ENCODE measurements at regions not wholly inside any gene's neighbourhood (a gene's known extent, or its start where the extent isn't known, plus 50 kb on each side); places are given as distances from the start of the nearest gene placed in this dataset.

GRCh38 chr4:12177416-12177815, 748.7 kb upstream of the HS3ST1 start:
- ChIA-PET CTCF (no interaction called here), POLR2A (no interaction called here), RAD21 (ENCODE audit: low non-redundant PET in 1 of 2, low total read pairs in 2 of 2, uncharacterized antibody in 2 of 2, unreplicated experiment in 2 of 2) (no interaction called here)
- H3K27ac ChIP-seq (ENCODE audit: low read depth, low read length) = no peak overlapping the region
- no peaks in the 10 kb centered on the region for H3K36me3 ChIP-seq (ENCODE audit: control insufficient read depth in 1 of 2, insufficient read depth in 2 of 2, low read length in 2 of 2)
- no peaks in the 10 kb centered on the region for H3K9me2 ChIP-seq (ENCODE audit: insufficient read depth)
- no peaks in the 10 kb centered on the region for H4K20me1 ChIP-seq (ENCODE audit: insufficient read depth)
- H3K4me1 ChIP-seq (ENCODE audit: control insufficient read depth in 1 of 2, insufficient read depth in 2 of 2, low read length in 2 of 2) = no peaks in the 10 kb centered on the region
- H3K4me2 ChIP-seq (ENCODE audit: low read length) = no peak overlapping the region
- H3K4me3 ChIP-seq (replicated peaks in 1 of 2; ENCODE audit: low read depth in 1 of 2, low read length in 2 of 2) = no peak overlapping the region
- no peak overlapping the region for H2AFZ ChIP-seq (ENCODE audit: low read depth, low read length, poor library complexity, severe bottlenecking)
- H3K9ac ChIP-seq (ENCODE audit: low read length) = no peak overlapping the region
- no TSS peak for BruUV-seq (replicated peaks)
- intact Hi-C loops (cut with micrococcal nuclease) = no loop called here
- H3K27me3 ChIP-seq (ENCODE audit: insufficient read depth, low read length) = no peaks in the 10 kb centered on the region
- no peaks in the 10 kb centered on the region for H3K9me3 ChIP-seq (ENCODE audit: control insufficient read depth in 1 of 2, insufficient read depth in 1 of 2, low read depth in 1 of 2, low read length in 2 of 2)
- TF ChIP-seq JUND (IDR thresholded peaks at IDR 0.05) = no peak
- no peak for ATAC-seq
- DNase-seq (ENCODE audit: low read depth, low spot score) = no peak
- no peaks in the 10 kb centered on the region for H3K79me2 ChIP-seq (ENCODE audit: insufficient read depth, low read length)

- H2AFZ ChIP-seq (ENCODE audit: low read depth, low read length, poor library complexity, severe bottlenecking) = no peak overlapping the region
- H3K9me2 ChIP-seq (ENCODE audit: insufficient read depth) = no peaks in the 10 kb centered on the region
- no peak overlapping the region for H3K4me2 ChIP-seq (ENCODE audit: low read length)
- ChIA-PET POLR2A (no interaction called here), CTCF (no interaction called here), RAD21 (ENCODE audit: low non-redundant PET in 1 of 2, low total read pairs in 2 of 2, uncharacterized antibody in 2 of 2, unreplicated experiment in 2 of 2) (no interaction called here)
- no peaks in the 10 kb centered on the region for H4K20me1 ChIP-seq (ENCODE audit: insufficient read depth)
- no peak overlapping the region for H3K9ac ChIP-seq (ENCODE audit: low read length)
- DNase-seq (ENCODE audit: low read depth, low spot score) (no peak), ATAC-seq (no peak)
- no peaks in the 10 kb centered on the region for H3K79me2 ChIP-seq (ENCODE audit: insufficient read depth, low read length)
- TF ChIP-seq JUND (IDR thresholded peaks at IDR 0.05) = no peak
- H3K27ac ChIP-seq (ENCODE audit: low read depth, low read length) = no peak overlapping the region
- intact Hi-C loops (cut with micrococcal nuclease) = no loop called here
- H3K4me3 ChIP-seq (replicated peaks in 1 of 2; ENCODE audit: low read depth in 1 of 2, low read length in 2 of 2) = no peak overlapping the region
- H3K27me3 ChIP-seq (ENCODE audit: insufficient read depth, low read length) = no peaks in the 10 kb centered on the region
- H3K4me1 ChIP-seq (ENCODE audit: control insufficient read depth in 1 of 2, insufficient read depth in 2 of 2, low read length in 2 of 2) = no peaks in the 10 kb centered on the region
- BruUV-seq (replicated peaks) = no TSS peak
- H3K36me3 ChIP-seq (ENCODE audit: control insufficient read depth in 1 of 2, insufficient read depth in 2 of 2, low read length in 2 of 2) = no peaks in the 10 kb centered on the region
- H3K9me3 ChIP-seq (ENCODE audit: control insufficient read depth in 1 of 2, insufficient read depth in 1 of 2, low read depth in 1 of 2, low read length in 2 of 2) = no peaks in the 10 kb centered on the region
Observed at GRCh38 chr4:12173496-12173895, 744.8 kb upstream of the HS3ST1 start.

- CTCF ChIA-PET = no interaction called here
- RAD21 ChIA-PET (ENCODE audit: low non-redundant PET in 1 of 2, low total read pairs in 2 of 2, uncharacterized antibody in 2 of 2, unreplicated experiment in 2 of 2) = no interaction called here
- TF ChIP-seq EZH2phosphoT487 (IDR thresholded peaks at IDR 0.05; ENCODE audit: borderline replicate concordance) (no peak), CBX3 (IDR thresholded peaks at IDR 0.05; ENCODE audit: low read depth) (no peak), EZH2 (IDR thresholded peaks at IDR 0.05) (no peak), SP1 (IDR thresholded peaks at IDR 0.05; ENCODE audit: low read depth) (no peak), REST (IDR thresholded peaks at IDR 0.05; ENCODE audit: low read depth) (no peak), POLR2AphosphoS5 (IDR thresholded peaks at IDR 0.05; ENCODE audit: low read depth, low read length) (no peak), FOSL1 (IDR thresholded peaks at IDR 0.05; ENCODE audit: low read depth) (no peak), JUND (IDR thresholded peaks at IDR 0.05) (no peak), ZNF274 (IDR thresholded peaks at IDR 0.05; ENCODE audit: low read depth, low read length) (no peak)
Observed at GRCh38 chr4:12172198-12172973, 743.7 kb upstream of the HS3ST1 start.

More at GRCh38 chr4:12172198-12172973, 743.7 kb upstream of the HS3ST1 start:
- no peak overlapping the region for H3K4me2 ChIP-seq (ENCODE audit: low read length)
- H3K27me3 ChIP-seq (ENCODE audit: insufficient read depth, low read length) = no peaks in the 10 kb centered on the region
- no peak overlapping the region for H3K27ac ChIP-seq (ENCODE audit: low read depth, low read length)
- DNase-seq (ENCODE audit: low read depth, low spot score) (no peak), ATAC-seq (no peak)
- no TSS peak for BruUV-seq (replicated peaks)
- no peaks in the 10 kb centered on the region for H3K79me2 ChIP-seq (ENCODE audit: insufficient read depth, low read length)
- intact Hi-C loops (cut with micrococcal nuclease) = no loop called here
- H3K9ac ChIP-seq (ENCODE audit: low read length) = no peak overlapping the region
- POLR2A ChIA-PET = no interaction called here
- no peaks in the 10 kb centered on the region for H3K9me3 ChIP-seq (ENCODE audit: control insufficient read depth in 1 of 2, insufficient read depth in 1 of 2, low read depth in 1 of 2, low read length in 2 of 2)
- no peak overlapping the region for H3K4me3 ChIP-seq (replicated peaks in 1 of 2; ENCODE audit: low read depth in 1 of 2, low read length in 2 of 2)
- H4K20me1 ChIP-seq (ENCODE audit: insufficient read depth) = no peaks in the 10 kb centered on the region
- no peak overlapping the region for H2AFZ ChIP-seq (ENCODE audit: low read depth, low read length, poor library complexity, severe bottlenecking)
- H3K36me3 ChIP-seq (ENCODE audit: control insufficient read depth in 1 of 2, insufficient read depth in 2 of 2, low read length in 2 of 2) = no peaks in the 10 kb centered on the region
- H3K4me1 ChIP-seq (ENCODE audit: control insufficient read depth in 1 of 2, insufficient read depth in 2 of 2, low read length in 2 of 2) = no peaks in the 10 kb centered on the region
- no peaks in the 10 kb centered on the region for H3K9me2 ChIP-seq (ENCODE audit: insufficient read depth)
